Choroid plexus epithelial cell (primary cell): ENCODE measurements at regions not wholly inside any gene's neighbourhood (a gene's known extent, or its start where the extent isn't known, plus 50 kb on each side); places are given as distances from the start of the nearest gene placed in this dataset.

Source experiments
- DNase-seq: peaks from one replicate; pipeline ENCODE4 v3.0.0-alpha.2; 2010; ENCODE audit warnings: low read depth
- H3K4me3 ChIP-seq: 2 replicates; pipeline ENCODE4 v1.5.1; 2011; ENCODE audit warnings: low read depth, mild to moderate bottlenecking, control low read depth, low read length, moderate library complexity
- TF ChIP-seq, protein P1 (sequence below): conservative IDR thresholded peaks from 2 replicates; pipeline ENCODE4 v1.5.1; 2011; ENCODE audit warnings: low read depth, mild to moderate bottlenecking, control low read depth, inconsistent platforms, low read length, moderate library complexity

DNA sequence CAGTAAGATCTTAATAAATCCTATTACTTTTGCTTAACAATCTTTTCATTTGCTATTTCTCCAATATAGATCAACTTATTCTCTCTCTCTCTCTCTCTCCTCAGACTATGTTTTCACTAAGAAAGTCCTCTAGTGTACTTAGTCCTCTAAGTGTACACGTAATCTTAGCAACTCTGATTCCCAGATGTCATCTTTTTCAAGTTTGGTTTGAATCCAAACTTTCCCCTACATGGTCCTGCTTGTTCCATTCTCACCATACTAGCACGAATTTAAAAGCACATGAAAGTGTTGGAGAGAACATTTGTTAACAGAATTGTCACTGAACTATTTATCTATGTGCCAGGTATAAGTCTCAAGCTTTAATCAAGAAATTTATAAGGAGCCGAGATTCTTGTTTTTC is 202.9 kb downstream of the SPRY2 start:
- no peak overlapping the region for H3K4me3 ChIP-seq
- TF ChIP-seq, protein P1, sequence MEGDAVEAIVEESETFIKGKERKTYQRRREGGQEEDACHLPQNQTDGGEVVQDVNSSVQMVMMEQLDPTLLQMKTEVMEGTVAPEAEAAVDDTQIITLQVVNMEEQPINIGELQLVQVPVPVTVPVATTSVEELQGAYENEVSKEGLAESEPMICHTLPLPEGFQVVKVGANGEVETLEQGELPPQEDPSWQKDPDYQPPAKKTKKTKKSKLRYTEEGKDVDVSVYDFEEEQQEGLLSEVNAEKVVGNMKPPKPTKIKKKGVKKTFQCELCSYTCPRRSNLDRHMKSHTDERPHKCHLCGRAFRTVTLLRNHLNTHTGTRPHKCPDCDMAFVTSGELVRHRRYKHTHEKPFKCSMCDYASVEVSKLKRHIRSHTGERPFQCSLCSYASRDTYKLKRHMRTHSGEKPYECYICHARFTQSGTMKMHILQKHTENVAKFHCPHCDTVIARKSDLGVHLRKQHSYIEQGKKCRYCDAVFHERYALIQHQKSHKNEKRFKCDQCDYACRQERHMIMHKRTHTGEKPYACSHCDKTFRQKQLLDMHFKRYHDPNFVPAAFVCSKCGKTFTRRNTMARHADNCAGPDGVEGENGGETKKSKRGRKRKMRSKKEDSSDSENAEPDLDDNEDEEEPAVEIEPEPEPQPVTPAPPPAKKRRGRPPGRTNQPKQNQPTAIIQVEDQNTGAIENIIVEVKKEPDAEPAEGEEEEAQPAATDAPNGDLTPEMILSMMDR, result no peak
- DNase-seq, result no peak

DNA sequence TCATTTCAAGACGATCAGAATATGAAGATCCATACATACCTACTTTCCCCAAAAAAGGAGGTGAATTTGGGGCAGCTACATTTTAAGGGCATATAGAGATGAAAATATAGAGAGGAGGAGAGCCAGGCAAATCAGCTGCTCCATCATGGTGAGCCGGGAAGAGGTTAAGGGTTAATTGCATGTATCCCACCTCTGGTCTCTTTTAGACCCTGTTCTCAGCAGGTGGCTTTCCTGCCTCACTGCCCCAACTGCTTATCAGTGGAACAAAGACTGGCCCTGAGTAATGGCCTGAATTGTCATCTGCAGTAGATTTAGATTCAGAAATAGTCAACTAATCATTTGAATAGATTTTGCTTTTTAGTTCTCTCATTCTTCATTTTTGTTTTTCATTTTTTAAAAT is 206.6 kb downstream of the SPRY2 start:
- TF ChIP-seq, protein P1, result no peak
- DNase-seq, result no peak
- no peak overlapping the region for H3K4me3 ChIP-seq

DNA sequence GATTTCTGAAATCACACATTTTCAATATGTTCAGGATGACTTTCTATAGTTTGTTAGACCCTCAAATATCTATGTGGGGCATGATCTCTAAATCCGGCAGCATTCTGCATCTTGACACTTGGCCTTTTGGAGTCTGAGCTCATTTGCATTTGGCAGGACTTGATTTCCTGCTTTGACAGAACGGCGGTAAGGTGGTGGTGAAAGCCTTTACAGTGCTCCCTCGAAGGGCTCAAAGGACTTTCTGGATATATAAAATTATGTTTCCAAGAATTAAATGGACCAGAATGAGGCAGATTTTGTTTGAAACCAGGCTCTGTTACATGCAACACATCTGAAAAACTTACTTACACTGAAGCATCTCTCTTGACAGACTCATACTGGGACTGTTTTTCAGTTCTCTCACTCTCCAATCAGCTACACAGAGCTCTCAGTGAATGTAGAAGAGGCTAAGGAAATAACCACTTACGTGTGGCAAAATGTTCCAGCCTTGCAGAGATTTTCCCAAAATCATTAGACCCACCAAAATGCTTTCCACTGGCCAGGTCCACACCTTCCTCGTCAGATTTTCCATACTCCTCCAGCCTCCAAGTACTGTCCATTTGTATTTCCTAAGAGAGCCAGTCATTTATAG is 207.2 kb downstream of the SPRY2 start:
- peak; percentile 37 for DNase-seq
- TF ChIP-seq, protein P1, result no peak
- peak overlapping the region; percentile 3 for H3K4me3 ChIP-seq

DNA sequence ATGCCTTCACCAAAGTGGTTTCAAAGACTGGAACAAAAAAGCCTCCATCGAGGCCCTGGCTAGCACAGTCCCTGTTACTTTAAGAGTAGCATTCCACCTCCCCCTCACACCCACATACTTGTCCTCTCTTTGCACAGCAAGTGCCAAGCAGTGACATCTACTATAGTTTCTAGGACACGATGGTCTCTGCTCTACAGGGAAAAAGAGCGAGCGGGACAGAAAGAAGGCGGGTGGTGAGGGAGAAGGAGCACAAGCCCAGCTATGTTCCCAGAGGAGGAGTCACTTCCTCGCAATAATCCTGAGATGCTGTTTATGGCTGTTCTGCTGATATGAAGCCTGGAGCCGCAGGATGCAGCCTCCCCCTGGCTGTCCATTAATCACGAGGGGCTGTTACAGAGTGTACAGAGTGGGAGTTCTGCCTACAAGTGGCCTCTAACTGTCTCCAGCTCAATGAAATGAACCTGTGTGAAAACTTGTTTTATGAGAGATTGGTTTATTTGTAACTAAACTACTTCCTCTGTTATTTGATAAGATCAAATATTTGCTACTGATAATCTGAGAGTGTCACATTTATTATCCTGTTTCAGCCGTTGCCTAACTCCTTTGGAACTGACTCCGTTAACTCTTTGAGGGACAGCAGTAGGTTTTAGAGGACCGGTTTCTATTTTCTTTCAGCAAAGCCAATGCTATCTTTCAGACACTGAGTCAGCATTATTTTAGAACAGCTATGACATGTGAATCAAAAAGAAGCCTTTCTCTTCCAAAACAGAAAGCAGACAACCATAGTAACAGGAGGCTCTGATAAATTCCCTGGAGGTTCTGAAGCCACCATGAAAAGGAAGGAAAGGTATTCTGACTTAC is 208.0 kb downstream of the SPRY2 start:
- peak; percentile 78 for DNase-seq
- TF ChIP-seq, protein P1, result no peak
- peak overlapping the region; percentile 38 for H3K4me3 ChIP-seq

DNA sequence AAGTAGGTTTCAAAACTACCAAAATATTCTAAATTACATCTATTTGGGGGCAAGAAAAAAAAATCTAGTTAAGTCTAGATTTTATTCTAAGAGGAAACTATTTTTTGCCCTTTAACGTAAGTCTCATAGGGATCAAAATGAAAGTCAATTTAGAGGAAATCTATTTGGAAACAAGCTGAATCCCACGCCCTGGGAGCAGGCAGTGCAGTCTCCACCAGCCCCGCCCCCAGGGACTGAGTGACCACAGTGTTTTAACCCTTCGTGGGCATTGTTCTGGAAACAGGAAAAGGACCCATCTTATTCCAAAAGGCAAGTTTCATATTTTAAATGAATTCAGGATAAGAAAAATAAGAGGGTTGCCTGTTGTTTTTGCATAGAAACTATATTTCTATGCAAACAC is 209.7 kb downstream of the SPRY2 start:
- H3K4me3 ChIP-seq, result peak overlapping the region; percentile 42
- TF ChIP-seq, protein P1, result no peak
- DNase-seq, result peak; percentile 86

DNA sequence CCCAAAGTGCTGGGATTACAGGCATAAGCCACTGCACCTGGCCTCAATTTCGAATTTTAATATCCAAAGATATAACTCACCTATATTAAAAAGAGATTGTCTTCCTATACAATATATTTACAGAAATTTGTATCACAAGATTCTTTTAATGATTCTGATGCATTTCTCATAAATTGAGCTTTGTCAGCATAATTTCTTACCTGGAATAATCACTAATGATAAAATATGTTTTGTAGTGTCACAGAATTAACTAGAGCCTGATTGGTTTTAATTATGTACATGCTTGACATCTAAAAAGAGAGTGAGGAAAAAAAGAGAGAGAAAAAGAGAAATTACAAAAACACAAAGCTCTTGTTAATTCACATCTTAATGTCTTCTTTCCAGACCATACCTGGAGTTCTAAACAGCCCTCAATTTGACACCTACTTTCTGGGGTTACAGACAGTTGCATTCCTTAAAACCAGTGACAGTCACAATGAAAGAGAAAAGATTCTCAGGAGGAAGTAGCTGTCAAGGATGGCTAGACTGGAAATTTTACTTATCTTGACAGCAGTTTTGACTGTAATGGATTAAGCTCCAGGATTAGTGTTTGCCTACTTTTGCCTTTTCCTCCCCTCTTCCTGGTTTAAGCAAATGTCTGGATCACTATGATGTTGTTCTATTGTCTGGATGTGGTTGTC is 214.4 kb downstream of the SPRY2 start:
- TF ChIP-seq, protein P1, result no peak
- no peak overlapping the region for H3K4me3 ChIP-seq
- no peak for DNase-seq
